Astrocyte (in vitro differentiated cells and primary cell): ENCODE measurements at regions not wholly inside any gene's neighbourhood (a gene's known extent, or its start where the extent isn't known, plus 50 kb on each side); places are given as distances from the start of the nearest gene placed in this dataset.

ENCODE experiments used
- EZH2 ChIP-seq: IDR thresholded peaks from 2 replicates; pipeline ENCODE4 v1.6.1; 2012; ENCODE audit warnings: mild to moderate bottlenecking, low read length, inconsistent platforms; ENCODE audit not compliant: insufficient read depth
- TF ChIP-seq, protein P1 (sequence below): IDR thresholded peaks from 2 replicates; pipeline ENCODE4 v1.5.1; 2011; ENCODE audit warnings: low read depth, mild to moderate bottlenecking, inconsistent platforms, low read length, moderate library complexity; ENCODE audit not compliant: insufficient read depth

DNA sequence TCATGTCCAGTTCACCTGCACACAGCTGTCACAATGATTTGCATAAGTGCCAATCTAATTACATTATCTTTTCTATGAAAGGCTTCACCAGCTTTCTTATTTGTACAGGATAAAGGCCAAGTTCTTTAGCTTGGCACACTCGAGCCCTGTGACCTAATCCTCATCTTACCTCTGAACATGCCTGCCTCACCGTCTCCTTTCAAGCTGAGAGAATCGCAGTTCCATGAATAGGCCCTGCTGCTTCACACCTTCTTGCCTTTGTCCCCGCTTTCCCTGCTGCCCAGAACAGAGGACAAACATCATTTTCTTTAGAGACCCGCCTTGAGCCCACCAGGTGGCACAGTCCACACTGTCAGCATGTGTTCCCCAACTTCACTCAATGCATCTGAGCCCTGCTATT lies 1094.7 kb downstream of the BCL11A start:
- TF ChIP-seq, protein P1, sequence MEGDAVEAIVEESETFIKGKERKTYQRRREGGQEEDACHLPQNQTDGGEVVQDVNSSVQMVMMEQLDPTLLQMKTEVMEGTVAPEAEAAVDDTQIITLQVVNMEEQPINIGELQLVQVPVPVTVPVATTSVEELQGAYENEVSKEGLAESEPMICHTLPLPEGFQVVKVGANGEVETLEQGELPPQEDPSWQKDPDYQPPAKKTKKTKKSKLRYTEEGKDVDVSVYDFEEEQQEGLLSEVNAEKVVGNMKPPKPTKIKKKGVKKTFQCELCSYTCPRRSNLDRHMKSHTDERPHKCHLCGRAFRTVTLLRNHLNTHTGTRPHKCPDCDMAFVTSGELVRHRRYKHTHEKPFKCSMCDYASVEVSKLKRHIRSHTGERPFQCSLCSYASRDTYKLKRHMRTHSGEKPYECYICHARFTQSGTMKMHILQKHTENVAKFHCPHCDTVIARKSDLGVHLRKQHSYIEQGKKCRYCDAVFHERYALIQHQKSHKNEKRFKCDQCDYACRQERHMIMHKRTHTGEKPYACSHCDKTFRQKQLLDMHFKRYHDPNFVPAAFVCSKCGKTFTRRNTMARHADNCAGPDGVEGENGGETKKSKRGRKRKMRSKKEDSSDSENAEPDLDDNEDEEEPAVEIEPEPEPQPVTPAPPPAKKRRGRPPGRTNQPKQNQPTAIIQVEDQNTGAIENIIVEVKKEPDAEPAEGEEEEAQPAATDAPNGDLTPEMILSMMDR = no peak
- no peak for TF ChIP-seq EZH2
